GM13976 (cell line): ENCODE measurements at regions not wholly inside any gene's neighbourhood (a gene's known extent, or its start where the extent isn't known, plus 50 kb on each side); places are given as distances from the start of the nearest gene placed in this dataset.

ENCODE experiments used
- DNase-seq: peaks from one replicate; pipeline ENCODE4 v3.0.0; 2012; ENCODE audit warnings: low spot score
- CTCF ChIP-seq: IDR thresholded peaks from 2 replicates; pipeline ENCODE4 v1.5.1; 2012; ENCODE audit warnings: borderline replicate concordance, mild to moderate bottlenecking; ENCODE audit not compliant: insufficient read depth; ENCODE audit errors: extremely low read depth, missing control alignments, control extremely low read depth
- in situ Hi-C: fragments of 300-500 bp; cut with MboI; formaldehyde crosslinking; loops from one replicate; pipeline ENCODE4 v1.12.0; 2022; ENCODE audit warnings: low sequenced_read_pairs, mixed read lengths, inconsistent platforms; ENCODE audit not compliant: unreplicated experiment

- TF ChIP-seq CTCF: no peak
- in situ Hi-C loops: no loop called here
- DNase-seq: no peak
Observed at GRCh38 chr5:96253140-96253539, 179.9 kb downstream of the PCSK1 start.

- no peak for DNase-seq
- TF ChIP-seq CTCF: no peak
- in situ Hi-C loops: no loop called here
Observed at GRCh38 chr5:96252596-96252995, 180.5 kb downstream of the PCSK1 start.

GRCh38 chr5:96250782-96251181, 182.3 kb downstream of the PCSK1 start:
- in situ Hi-C loops: no loop called here
- no peak for TF ChIP-seq CTCF
- DNase-seq: no peak

- in situ Hi-C loops: no loop called here
- TF ChIP-seq CTCF: no peak
- DNase-seq: no peak
Observed at GRCh38 chr5:96248131-96248530, 184.9 kb downstream of the PCSK1 start.

- no peak for DNase-seq
- in situ Hi-C loops: no loop called here
- no peak for TF ChIP-seq CTCF
Observed at GRCh38 chr5:96247708-96248107, 185.3 kb downstream of the PCSK1 start.

- in situ Hi-C loops: no loop called here
- no peak for TF ChIP-seq CTCF
- DNase-seq: no peak
Observed at GRCh38 chr5:96247097-96247701, 185.8 kb downstream of the PCSK1 start.
